ENCODE measurements at regions not wholly inside any gene's neighbourhood (a gene's known extent, or its start where the extent isn't known, plus 50 kb on each side); places are given as distances from the start of the nearest gene placed in this dataset.

DNA sequence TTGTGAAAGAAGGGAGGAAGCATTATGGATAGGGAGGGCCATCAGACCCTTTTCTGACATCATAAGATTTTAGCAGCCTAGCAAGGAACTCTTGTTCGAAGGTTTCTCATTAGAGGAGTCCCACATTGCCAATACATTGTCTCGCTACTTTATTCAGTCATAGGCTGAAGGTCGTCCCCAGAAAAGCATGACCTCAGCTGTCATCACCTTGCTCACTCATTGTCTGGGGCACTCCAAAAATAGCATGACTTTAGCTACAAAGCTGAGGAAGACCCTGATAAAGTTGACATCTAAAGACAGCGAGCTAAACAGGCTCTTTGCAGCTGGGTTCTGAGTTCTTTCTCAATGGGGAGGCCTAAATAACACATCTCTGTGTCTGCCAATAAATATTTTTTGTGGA lies 112.4 kb upstream of the PTPRR start:
- H3K27ac Mint-ChIP-seq, result no peak overlapping the region
- no peaks in the 10 kb centered on the region for H3K27me3 Mint-ChIP-seq (ENCODE audit: low read depth)
- no peak overlapping the region for H3K4me3 Mint-ChIP-seq
- intact Hi-C loops (cut with micrococcal nuclease), result no loop called here
- no peak for DNase-seq
- no peaks in the 10 kb centered on the region for H3K36me3 Mint-ChIP-seq (ENCODE audit: low read depth)
- no peaks in the 10 kb centered on the region for H3K9me3 Mint-ChIP-seq
- CTCF ChIA-PET, result no interaction called here
- no peaks in the 10 kb centered on the region for H3K4me1 Mint-ChIP-seq (ENCODE audit: low read depth)

DNA sequence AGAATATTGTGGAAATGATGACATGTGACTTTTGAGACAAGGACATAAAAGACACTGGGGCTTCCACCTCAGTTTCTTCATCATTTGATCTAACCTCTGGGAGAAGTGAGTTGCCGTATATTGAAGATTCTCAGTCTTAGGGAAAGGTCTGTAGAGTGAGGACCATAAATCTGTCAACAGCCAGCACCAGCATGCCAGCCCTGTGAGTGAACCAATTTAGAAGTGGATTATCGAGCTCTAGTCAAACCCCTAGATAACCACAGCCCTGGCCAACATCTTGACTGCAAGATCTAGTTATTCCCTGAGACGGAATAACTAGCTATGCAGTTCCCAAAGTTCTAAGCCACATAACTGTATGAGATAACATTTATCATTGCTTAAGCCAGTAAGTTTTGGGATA lies 108.8 kb upstream of the PTPRR start:
- no peak overlapping the region for H3K4me3 Mint-ChIP-seq
- H3K36me3 Mint-ChIP-seq (ENCODE audit: low read depth), result no peaks in the 10 kb centered on the region
- CTCF ChIA-PET, result no interaction called here
- H3K27me3 Mint-ChIP-seq (ENCODE audit: low read depth), result no peaks in the 10 kb centered on the region
- no peaks in the 10 kb centered on the region for H3K4me1 Mint-ChIP-seq (ENCODE audit: low read depth)
- no peaks in the 10 kb centered on the region for H3K9me3 Mint-ChIP-seq
- DNase-seq, result no peak
- intact Hi-C loops (cut with micrococcal nuclease), result no loop called here
- H3K27ac Mint-ChIP-seq, result no peak overlapping the region

DNA sequence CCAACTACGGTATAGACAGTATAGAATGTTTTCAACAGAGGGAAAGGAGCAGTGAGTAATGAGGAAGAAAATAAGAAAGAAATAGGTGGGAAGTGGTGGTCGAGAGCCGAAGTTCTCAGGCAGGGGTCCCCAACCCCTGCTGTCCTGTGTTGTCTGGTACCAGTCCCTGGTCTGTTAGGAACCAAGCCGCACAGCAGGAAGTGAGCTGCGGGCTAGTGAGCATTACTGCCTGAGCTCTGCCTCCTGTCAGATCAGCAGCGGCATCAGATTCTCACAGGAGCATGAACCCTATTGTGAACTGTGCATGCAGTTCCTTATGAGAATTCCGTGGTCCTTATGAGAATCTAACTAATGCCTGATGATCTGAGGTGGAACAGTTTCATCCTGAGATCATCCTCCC lies 107.3 kb upstream of the PTPRR start:
- H3K4me3 Mint-ChIP-seq, result no peak overlapping the region
- no peak for DNase-seq
- CTCF ChIA-PET, result no interaction called here
- intact Hi-C loops (cut with micrococcal nuclease), result no loop called here
- H3K36me3 Mint-ChIP-seq (ENCODE audit: low read depth), result no peaks in the 10 kb centered on the region
- no peaks in the 10 kb centered on the region for H3K27me3 Mint-ChIP-seq (ENCODE audit: low read depth)
- H3K27ac Mint-ChIP-seq, result no peak overlapping the region
- H3K4me1 Mint-ChIP-seq (ENCODE audit: low read depth), result no peaks in the 10 kb centered on the region
- H3K9me3 Mint-ChIP-seq, result no peaks in the 10 kb centered on the region

DNA sequence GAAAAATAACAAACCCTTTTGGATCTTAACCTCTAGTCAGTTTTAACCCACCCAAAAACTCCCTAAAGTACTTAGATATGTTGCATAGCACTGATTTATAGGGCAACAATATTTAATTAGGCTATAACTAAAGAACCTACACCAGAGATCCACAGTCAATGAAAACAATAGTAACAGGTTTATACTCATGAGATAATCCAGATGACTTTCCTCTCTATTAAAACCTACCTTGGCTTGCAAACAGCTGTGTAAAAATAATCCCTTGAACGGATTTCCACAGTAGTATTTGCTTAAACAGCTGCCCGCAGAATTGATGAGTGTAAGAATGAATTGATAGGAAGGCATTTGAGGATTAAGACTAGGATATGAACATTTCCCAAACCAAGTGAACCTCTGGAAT lies 104.3 kb upstream of the PTPRR start:
- H3K27ac Mint-ChIP-seq, result no peak overlapping the region
- CTCF ChIA-PET, result no interaction called here
- DNase-seq, result no peak
- H3K4me1 Mint-ChIP-seq (ENCODE audit: low read depth), result no peaks in the 10 kb centered on the region
- H3K27me3 Mint-ChIP-seq (ENCODE audit: low read depth), result no peaks in the 10 kb centered on the region
- intact Hi-C loops (cut with micrococcal nuclease), result no loop called here
- no peak overlapping the region for H3K4me3 Mint-ChIP-seq
- H3K36me3 Mint-ChIP-seq (ENCODE audit: low read depth), result no peaks in the 10 kb centered on the region
- no peaks in the 10 kb centered on the region for H3K9me3 Mint-ChIP-seq

DNA sequence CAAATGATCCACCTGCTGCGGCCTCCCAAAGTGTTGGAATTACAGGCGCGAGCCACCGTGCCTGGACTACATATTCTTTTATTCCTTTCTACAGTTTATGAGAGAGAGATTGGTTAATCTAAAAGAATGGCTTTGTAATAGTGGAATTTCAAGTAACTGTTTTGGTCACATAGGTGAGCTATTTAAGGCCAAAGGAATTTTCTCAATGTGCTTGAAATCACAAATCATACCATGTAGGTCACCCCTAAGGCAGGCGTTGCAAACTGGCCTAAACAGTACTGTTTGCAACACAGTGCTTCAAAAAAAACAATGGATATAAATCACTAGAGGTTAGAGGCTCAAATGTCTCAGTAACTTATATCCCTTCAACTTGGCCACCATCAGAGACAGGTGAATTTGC lies 103.7 kb upstream of the PTPRR start:
- Mint-ChIP-seq H3K36me3 (ENCODE audit: low read depth) (no peaks in the 10 kb centered on the region), H3K4me3 (no peak overlapping the region), H3K9me3 (no peaks in the 10 kb centered on the region), H3K27ac (no peak overlapping the region), H3K27me3 (ENCODE audit: low read depth) (no peaks in the 10 kb centered on the region), H3K4me1 (ENCODE audit: low read depth) (no peaks in the 10 kb centered on the region)
- intact Hi-C loops (cut with micrococcal nuclease), result no loop called here
- DNase-seq, result no peak
- CTCF ChIA-PET, result no interaction called here

DNA sequence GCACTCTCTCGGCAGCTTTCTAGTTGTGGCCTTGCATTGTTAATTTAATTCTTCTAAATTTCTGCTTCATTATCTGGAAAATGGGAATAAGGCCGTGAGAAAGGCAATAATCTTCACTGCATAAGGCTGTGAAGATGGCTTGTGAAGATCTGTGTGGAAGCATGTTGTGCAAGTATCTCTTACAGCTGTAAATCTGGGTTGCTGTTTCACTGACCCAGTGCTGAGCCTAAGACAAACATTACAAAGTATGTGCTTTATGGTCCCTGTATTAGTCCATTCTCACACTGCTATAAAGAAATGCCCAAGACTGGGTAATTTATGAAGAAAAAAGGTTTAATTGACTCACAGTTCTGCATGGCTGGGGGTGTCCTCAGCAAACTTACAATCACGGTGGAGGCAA lies 101.0 kb upstream of the PTPRR start:
- intact Hi-C loops (cut with micrococcal nuclease), result no loop called here
- DNase-seq, result no peak
- Mint-ChIP-seq H3K36me3 (ENCODE audit: low read depth) (no peaks in the 10 kb centered on the region), H3K4me3 (no peak overlapping the region), H3K9me3 (no peaks in the 10 kb centered on the region), H3K27me3 (ENCODE audit: low read depth) (no peaks in the 10 kb centered on the region), H3K4me1 (ENCODE audit: low read depth) (no peaks in the 10 kb centered on the region), H3K27ac (no peak overlapping the region)
- CTCF ChIA-PET, result no interaction called here

DNA sequence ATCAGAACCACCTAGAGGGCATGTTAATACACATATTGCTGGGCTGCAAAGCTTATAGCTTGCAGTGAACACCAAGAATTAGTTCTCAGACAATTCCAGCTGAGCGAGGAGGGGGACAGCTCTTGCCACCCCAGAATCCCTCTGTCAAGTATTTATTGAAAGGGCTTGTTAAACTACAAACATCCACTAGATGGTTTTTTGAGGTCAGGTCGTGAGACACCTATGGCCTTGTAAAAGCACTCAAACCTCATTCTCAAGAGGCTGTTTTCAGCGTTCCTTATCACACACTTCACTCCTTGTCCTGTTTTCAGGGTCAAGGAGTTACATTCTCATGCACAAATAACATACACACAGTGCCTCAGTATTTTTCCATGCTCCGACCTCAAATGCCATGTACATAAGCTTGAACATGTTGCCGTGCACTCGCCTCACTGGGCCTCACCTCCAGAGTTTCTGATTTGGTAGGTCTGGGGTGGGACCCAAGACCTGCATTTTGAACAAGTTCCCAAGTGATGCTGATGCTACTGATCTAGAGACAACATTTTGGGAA lies 98.8 kb upstream of the PTPRR start:
- DNase-seq, result no peak
- no peaks in the 10 kb centered on the region for H3K4me1 Mint-ChIP-seq (ENCODE audit: low read depth)
- H3K9me3 Mint-ChIP-seq, result no peaks in the 10 kb centered on the region
- H3K27me3 Mint-ChIP-seq (ENCODE audit: low read depth), result no peaks in the 10 kb centered on the region
- no peak overlapping the region for H3K4me3 Mint-ChIP-seq
- intact Hi-C loops (cut with micrococcal nuclease), result no loop called here
- no peak overlapping the region for H3K27ac Mint-ChIP-seq
- CTCF ChIA-PET, result no interaction called here
- no peaks in the 10 kb centered on the region for H3K36me3 Mint-ChIP-seq (ENCODE audit: low read depth)

DNA sequence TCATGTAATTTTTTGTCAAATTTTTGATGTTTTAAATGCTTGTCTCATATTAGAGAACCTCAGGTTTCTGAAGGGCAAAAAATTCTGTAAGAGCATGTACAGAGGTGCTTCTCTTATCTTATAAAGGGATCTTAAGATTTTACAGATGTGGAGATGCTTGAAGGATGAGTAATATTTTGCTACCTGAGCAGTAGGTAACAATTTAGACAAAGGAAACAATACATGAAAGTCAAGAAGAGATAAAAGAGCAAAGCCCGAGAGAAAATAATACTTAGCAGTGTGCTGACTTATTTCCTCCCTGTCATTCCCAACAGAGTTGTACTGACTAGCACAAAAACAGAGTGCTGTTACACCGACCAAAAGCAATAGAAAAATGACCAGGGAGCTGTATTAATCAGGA lies 98.1 kb upstream of the PTPRR start:
- H3K36me3 Mint-ChIP-seq (ENCODE audit: low read depth), result no peaks in the 10 kb centered on the region

DNA sequence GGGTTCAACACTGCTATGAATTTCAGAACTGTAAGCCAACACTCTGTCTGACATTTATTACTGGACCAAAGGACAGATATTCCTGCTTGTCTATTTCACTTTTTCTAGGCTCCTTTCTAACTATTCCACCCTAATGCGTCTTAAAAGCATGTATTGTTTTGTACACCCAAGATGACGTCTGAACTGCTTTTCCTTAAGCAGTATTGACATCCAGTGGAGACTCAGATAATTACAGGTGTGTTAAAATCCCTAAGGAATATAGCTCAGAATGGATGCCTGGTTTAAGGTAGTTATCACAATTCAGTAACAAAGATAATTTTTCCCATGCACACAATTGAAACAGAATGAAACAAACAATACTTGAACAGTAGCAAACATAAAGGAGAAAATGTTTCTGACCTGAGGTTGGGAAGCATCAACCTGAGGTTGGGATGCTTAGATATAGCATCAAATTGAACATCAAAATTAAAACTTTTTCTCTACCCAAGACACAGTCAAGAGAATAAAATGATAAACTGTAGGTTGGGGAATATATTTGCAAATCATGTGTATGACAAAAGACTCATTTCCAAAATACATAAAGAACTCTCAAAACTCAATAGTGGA lies 93.7 kb upstream of the PTPRR start:
- Mint-ChIP-seq H3K36me3 (ENCODE audit: low read depth) (no peaks in the 10 kb centered on the region), H3K27me3 (ENCODE audit: low read depth) (no peaks in the 10 kb centered on the region)

More for the DNA sequence above, 98.1 kb upstream of the PTPRR start:
- Mint-ChIP-seq H3K27me3 (ENCODE audit: low read depth) (no peaks in the 10 kb centered on the region), H3K4me1 (ENCODE audit: low read depth) (no peaks in the 10 kb centered on the region), H3K27ac (no peak overlapping the region), H3K9me3 (no peaks in the 10 kb centered on the region), H3K4me3 (no peak overlapping the region)
- no peak for DNase-seq
- intact Hi-C loops (cut with micrococcal nuclease), result no loop called here
- CTCF ChIA-PET, result no interaction called here

DNA sequence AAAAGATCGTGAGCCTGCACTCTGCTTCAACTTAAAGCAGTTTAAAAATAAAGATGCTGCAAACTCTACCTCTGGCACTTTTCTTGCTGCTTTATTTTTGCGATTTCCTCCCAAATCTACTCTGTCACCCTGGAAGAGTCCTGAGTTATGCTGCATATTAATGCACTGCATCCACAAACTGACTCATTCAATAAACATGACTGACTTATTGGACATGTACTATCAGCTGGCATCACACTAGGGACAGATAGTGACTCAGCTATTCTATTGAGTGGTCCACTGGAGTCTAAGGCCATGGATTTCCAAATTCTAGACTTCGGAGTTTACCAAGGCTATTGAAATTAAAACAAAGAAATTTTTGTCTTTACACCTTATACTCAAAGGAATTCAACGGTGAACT lies 90.7 kb upstream of the PTPRR start:
- H3K9me3 Mint-ChIP-seq, result no peaks in the 10 kb centered on the region
- no peaks in the 10 kb centered on the region for H3K27me3 Mint-ChIP-seq (ENCODE audit: low read depth)
- H3K4me1 Mint-ChIP-seq (ENCODE audit: low read depth), result no peaks in the 10 kb centered on the region
- H3K4me3 Mint-ChIP-seq, result no peak overlapping the region
- no peaks in the 10 kb centered on the region for H3K36me3 Mint-ChIP-seq (ENCODE audit: low read depth)
- intact Hi-C loops (cut with micrococcal nuclease), result no loop called here
- no peak overlapping the region for H3K27ac Mint-ChIP-seq
- DNase-seq, result no peak
- CTCF ChIA-PET, result no interaction called here

More for the DNA sequence above, 93.7 kb upstream of the PTPRR start:
- Mint-ChIP-seq H3K4me3 (no peak overlapping the region), H3K9me3 (no peaks in the 10 kb centered on the region), H3K4me1 (ENCODE audit: low read depth) (no peaks in the 10 kb centered on the region), H3K27ac (no peak overlapping the region)
- intact Hi-C loops (cut with micrococcal nuclease), result no loop called here
- CTCF ChIA-PET, result no interaction called here
- DNase-seq, result no peak

DNA sequence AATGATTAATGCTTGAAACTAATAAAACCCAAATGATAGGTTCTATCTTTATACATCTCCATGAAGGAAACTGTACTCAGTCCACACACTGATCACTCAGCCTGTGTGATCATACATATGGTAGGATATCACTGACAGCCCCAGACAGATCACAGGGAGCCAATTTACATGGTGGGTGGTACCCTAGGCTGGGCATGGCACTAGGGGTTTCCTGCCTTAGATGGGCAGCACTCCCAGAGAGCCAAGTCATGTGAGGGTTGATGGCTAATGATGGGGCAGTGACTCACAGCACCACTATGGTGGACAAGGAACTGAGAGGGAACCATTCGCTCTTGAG lies 89.6 kb upstream of the PTPRR start:
- H3K9me3 Mint-ChIP-seq, result no peaks in the 10 kb centered on the region
- no peaks in the 10 kb centered on the region for H3K4me1 Mint-ChIP-seq (ENCODE audit: low read depth)
- no peak for DNase-seq
- intact Hi-C loops (cut with micrococcal nuclease), result no loop called here
- H3K27ac Mint-ChIP-seq, result no peak overlapping the region
- H3K27me3 Mint-ChIP-seq (ENCODE audit: low read depth), result no peaks in the 10 kb centered on the region
- H3K4me3 Mint-ChIP-seq, result no peak overlapping the region
- CTCF ChIA-PET, result no interaction called here
- H3K36me3 Mint-ChIP-seq (ENCODE audit: low read depth), result no peaks in the 10 kb centered on the region

DNA sequence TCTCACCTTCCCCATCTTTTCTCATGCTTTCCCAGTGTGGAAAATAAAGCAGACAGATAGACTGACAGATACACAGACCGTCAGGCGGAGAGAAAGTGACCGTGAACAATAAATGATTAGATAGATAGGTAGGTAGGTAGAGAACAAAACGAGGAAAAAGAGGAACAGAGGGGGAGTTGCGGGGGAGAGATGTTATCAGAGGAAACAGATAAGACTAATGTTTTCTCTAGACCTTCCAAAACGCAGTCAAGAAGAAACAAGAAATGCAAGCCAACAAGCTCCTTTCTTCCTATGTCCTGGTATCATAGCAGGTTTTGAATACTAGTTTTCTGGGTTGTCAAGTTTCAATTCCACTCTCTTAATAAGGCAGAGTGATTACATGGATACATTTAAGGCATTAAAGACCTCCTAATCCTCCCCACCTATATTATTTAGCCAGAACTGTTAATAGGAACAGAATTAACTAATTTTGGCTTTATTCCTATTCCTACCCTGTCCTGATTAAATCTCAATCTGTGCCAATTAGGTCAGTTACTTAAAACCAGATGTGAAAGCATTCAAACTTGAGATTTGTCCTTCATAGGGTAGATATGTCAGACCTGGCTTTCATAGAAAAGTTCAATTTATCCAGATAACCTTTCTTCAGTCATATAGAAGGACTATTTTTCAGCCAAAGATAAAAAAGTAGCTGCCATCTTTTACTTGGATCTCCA lies 89.0 kb upstream of the PTPRR start:
- Mint-ChIP-seq H3K27me3 (ENCODE audit: low read depth) (no peaks in the 10 kb centered on the region), H3K36me3 (ENCODE audit: low read depth) (no peaks in the 10 kb centered on the region), H3K27ac (no peak overlapping the region), H3K4me1 (ENCODE audit: low read depth) (no peaks in the 10 kb centered on the region), H3K9me3 (no peaks in the 10 kb centered on the region), H3K4me3 (no peak overlapping the region)
- CTCF ChIA-PET, result no interaction called here
- no peak for DNase-seq
- intact Hi-C loops (cut with micrococcal nuclease), result no loop called here

DNA sequence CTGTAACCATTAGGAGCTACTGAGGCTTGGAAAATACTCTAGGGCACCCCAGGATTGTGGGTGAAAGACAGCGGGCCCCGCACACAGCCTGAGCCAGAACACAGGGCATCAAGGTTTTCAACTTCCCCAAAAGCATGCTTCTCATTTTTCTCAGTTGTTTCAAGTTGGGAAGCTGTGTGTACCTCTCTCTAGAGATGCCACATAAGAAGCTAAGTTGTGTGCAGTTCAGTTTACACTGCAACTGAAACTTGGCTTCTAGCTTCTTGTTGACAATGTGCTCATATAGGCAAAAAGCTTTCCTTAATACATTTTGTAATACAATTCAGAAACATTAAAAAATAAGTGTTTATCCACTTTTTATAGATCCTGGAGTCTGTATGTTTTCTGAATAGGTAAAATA lies 88.1 kb upstream of the PTPRR start:
- no peak overlapping the region for H3K4me3 Mint-ChIP-seq
- H3K9me3 Mint-ChIP-seq, result no peaks in the 10 kb centered on the region
- no peak for DNase-seq
- no peaks in the 10 kb centered on the region for H3K4me1 Mint-ChIP-seq (ENCODE audit: low read depth)
- H3K27me3 Mint-ChIP-seq (ENCODE audit: low read depth), result no peaks in the 10 kb centered on the region
- H3K36me3 Mint-ChIP-seq (ENCODE audit: low read depth), result no peaks in the 10 kb centered on the region
- CTCF ChIA-PET, result interaction anchor here (0.5 kb wide), 1 partner anchor 717 kb away, joined by 4 read pairs; no protein-coding TSS in a partner anchor
- no peak overlapping the region for H3K27ac Mint-ChIP-seq
- intact Hi-C loops (cut with micrococcal nuclease), result no loop called here

Data from activated naive CD4-positive, alpha-beta T cell treated with anti-CD3 and anti-CD28 coated beads for 36 hours (primary cell).